Superior temporal gyrus (tissue), 1 donor: ENCODE measurements at regions not wholly inside any gene's neighbourhood (a gene's known extent, or its start where the extent isn't known, plus 50 kb on each side); places are given as distances from the start of the nearest gene placed in this dataset.

Experiments used
- DNase-seq: peaks from one replicate; pipeline ENCODE4 v3.0.0-alpha.2; 2016; ENCODE audit errors: extremely low spot score

DNA sequence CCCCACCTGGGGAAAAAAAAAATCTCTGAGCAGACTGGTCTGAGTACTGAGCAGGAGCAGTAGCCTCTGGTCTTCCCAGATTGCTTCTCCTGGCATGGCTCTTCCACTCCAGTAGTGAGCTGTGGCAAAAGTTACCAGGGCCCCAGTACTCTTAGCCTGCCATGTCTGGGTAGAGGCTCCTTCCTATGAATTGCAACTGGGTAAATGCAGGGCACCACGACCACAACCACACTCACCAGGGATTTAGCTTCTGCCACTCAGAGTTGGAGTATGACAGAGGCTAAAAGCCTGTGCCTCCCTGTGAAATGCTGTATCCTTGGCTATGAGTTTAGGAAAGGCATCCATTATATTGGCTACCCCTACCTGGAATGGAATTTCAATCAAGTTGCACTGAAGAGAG is 67.9 kb upstream of the CCDC54 start:
- DNase-seq, result no peak

DNA sequence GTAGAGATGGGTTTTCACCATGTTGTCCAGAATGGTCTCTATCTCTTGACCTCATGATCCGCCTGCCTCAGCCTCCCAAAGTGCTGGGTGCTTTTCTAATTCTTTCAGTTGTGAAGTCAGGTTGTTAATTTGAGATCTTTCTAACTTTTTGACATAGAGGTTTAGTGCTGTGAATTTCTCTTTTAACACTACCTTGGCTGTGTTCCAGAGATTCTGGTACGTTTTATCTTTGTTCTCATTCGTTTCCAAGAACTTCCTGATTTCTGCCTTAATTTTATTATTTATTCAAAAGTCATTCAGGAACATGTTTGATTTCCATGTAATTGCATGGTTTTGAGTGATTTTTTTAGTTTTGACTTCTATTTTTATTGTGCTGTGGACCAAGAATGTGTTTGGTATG is 63.5 kb upstream of the CCDC54 start:
- no peak for DNase-seq

DNA sequence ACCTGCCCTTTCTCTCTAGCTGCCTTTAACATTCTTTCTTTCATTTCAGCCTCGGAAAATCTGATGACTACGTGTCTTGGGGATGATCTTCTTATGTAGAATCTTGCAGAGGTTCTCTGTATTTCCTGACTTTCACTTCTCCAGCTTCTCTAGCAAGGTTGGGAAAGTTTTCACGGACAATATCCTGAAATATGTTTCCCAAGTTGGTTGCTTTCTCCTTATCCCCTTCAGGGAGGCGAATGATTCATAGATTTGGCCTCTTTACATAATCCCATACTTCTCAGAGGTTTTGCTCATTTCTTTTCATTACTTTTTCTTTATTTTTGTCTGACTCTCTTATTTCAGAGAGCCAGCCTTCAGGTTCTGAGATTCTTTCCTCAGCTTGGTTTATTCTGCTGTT is 62.1 kb upstream of the CCDC54 start:
- DNase-seq, result no peak

DNA sequence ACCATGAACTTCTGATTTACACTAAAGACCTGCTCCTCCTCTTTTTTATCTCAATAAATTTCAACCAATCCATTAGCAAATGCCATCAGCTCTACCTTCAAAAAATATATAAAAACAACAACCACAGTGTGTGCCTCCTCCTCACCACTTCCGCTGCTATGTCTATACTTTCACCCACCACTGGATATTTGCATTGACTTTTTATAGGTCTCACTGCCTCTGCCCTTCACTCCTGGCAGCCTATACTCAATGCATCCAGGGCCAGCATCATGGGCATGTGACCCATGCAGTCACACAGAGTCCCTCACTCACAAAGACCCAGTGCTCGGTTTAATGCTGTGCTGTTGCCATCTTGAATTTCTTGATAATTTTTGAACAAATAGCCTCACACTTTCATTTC is 53.5 kb upstream of the CCDC54 start:
- no peak for DNase-seq

DNA sequence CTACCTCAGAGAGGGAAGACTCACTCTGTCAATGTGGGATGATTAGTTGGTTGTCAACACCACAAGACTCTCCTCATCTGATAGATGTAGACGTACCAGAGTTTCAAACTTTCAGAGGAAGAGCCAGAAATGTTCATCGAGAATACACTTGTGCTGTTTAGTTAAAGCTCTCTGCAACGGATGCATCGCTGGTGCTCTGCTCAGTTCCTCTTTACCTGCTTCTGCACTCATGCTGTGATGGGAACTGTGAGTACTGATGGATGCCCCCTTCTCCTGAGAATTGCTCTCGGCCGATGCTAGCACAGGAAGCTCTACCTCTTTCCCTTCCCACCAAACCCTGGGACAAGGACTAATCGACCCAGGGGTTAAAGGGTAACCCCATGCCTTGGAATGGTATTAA is 51.8 kb upstream of the CCDC54 start:
- no peak for DNase-seq
